IMR-90 (cell line): ENCODE measurements at regions not wholly inside any gene's neighbourhood (a gene's known extent, or its start where the extent isn't known, plus 50 kb on each side); places are given as distances from the start of the nearest gene placed in this dataset.

Experiments
- ATAC-seq: fragments of 200-7000 bp; cut with Tn5 transposase; 2 replicates; pipeline ENCODE4 v1.9.1; 2020; ENCODE audit warnings: low read depth, mild to moderate bottlenecking, moderate library complexity
- BruUV-seq: library from RNA; stranded (reverse); fragments of 400-500 nt; replicated peaks from 2 replicates; lab custom pipeline; 2021; lab: Mats Ljungman, UMichigan
- CTCF ChIA-PET: fragments of 300-600 bp; formaldehyde crosslinking; extraction: SDS; loops from one replicate; lab custom pipeline; 2021; ENCODE audit warnings: antibody characterized with exemption; lab: Yijun Ruan, JAX
- POLR2A ChIA-PET: fragments of 300-600 bp; sonication (Branson Sonifier 250); formaldehyde crosslinking; loops from one replicate; lab custom pipeline; 2022; ENCODE audit warnings: antibody characterized with exemption; ENCODE audit not compliant: unreplicated experiment; lab: Charles Lee
- DNase-seq: peaks from one replicate; pipeline ENCODE4 v3.0.0; 2013
- H2AFZ ChIP-seq: replicated peaks from 2 replicates; pipeline ENCODE3; 2013; ENCODE audit warnings: low read length, mild to moderate bottlenecking; ENCODE audit not compliant: poor library complexity
- H2AK5ac ChIP-seq: 2 replicates; pipeline ENCODE4 v1.6.1; 2013; ENCODE audit warnings: low read depth, low read length, inconsistent platforms
- H2AK9ac ChIP-seq: replicated peaks from 2 replicates; pipeline ENCODE3; 2013; ENCODE audit warnings: mild to moderate bottlenecking, low read depth, low read length, moderate library complexity; ENCODE audit not compliant: poor library complexity
- H2BK120ac ChIP-seq: 2 replicates; pipeline ENCODE4 v1.6.1; 2013; ENCODE audit warnings: low read depth, low read length, inconsistent platforms
- H2BK15ac ChIP-seq: 3 replicates; pipeline ENCODE4 v1.6.1; 2013; ENCODE audit warnings: low read depth, low read length, inconsistent platforms
- H2BK20ac ChIP-seq: 2 replicates; pipeline ENCODE4 v1.6.1; 2013; ENCODE audit warnings: low read depth, mild to moderate bottlenecking, inconsistent platforms, low read length, moderate library complexity
- H2BK5ac ChIP-seq: 2 replicates; pipeline ENCODE4 v1.6.1; 2013; ENCODE audit warnings: mild to moderate bottlenecking, low read depth, low read length, inconsistent platforms; ENCODE audit not compliant: poor library complexity, severe bottlenecking
- H3K14ac ChIP-seq: replicated peaks from 2 replicates; pipeline ENCODE4 v1.6.1; 2013; ENCODE audit warnings: low read depth, low read length, inconsistent platforms
- H3K18ac ChIP-seq: 2 replicates; pipeline ENCODE4 v1.6.1; 2013; ENCODE audit warnings: low read depth, low read length, control low read depth
- H3K23ac ChIP-seq: 2 replicates; pipeline ENCODE4 v1.6.1; 2013; ENCODE audit warnings: low read depth, low read length, inconsistent platforms
- H3K27ac ChIP-seq: 2 replicates; pipeline ENCODE4 v1.5.1; 2013; ENCODE audit warnings: mild to moderate bottlenecking, control low read depth, low read length; ENCODE audit not compliant: insufficient read depth
- H3K27me3 ChIP-seq: 2 replicates; pipeline ENCODE4 v1.6.1; 2013; ENCODE audit warnings: low read length; ENCODE audit not compliant: control insufficient read depth, insufficient read depth
- H3K36me3 ChIP-seq: 2 replicates; pipeline ENCODE4 v1.6.1; 2013; ENCODE audit warnings: low read length, mixed read lengths; ENCODE audit not compliant: control insufficient read depth, insufficient read depth
- H3K4ac ChIP-seq: 2 replicates; pipeline ENCODE4 v1.6.1; 2013; ENCODE audit warnings: low read depth, low read length, inconsistent platforms
- H3K4me1 ChIP-seq: 2 replicates; pipeline ENCODE4 v1.6.1; 2013; ENCODE audit warnings: low read length, mixed read lengths; ENCODE audit not compliant: control insufficient read depth, insufficient read depth
- H3K4me2 ChIP-seq: 2 replicates; pipeline ENCODE4 v1.6.1; 2013; ENCODE audit warnings: low read depth, mild to moderate bottlenecking, control low read depth, low read length, moderate library complexity
- H3K4me3 ChIP-seq: 2 replicates; pipeline ENCODE4 v1.5.1; 2013; ENCODE audit warnings: low read depth, mild to moderate bottlenecking, control low read depth, low read length, moderate library complexity; ENCODE audit not compliant: insufficient read depth
- H3K56ac ChIP-seq: 2 replicates; pipeline ENCODE4 v1.6.1; 2013; ENCODE audit warnings: low read length, inconsistent platforms; ENCODE audit not compliant: insufficient read depth; ENCODE audit errors: extremely low read depth
- H3K79me1 ChIP-seq, 2 experiments: 2 replicates each; pipeline ENCODE4 v1.6.1; 2013; ENCODE audit warnings: low read length in 2 of 2, inconsistent platforms in 1 of 2, low read depth in 1 of 2
- H3K9ac ChIP-seq: 2 replicates; pipeline ENCODE4 v1.6.1; 2013; ENCODE audit warnings: low read depth, low read length, control low read depth
- H3K9me1 ChIP-seq: 2 replicates; pipeline ENCODE4 v1.6.1; 2013; ENCODE audit warnings: low read length, inconsistent platforms; ENCODE audit not compliant: insufficient read depth
- H3K9me3 ChIP-seq: 2 replicates; pipeline ENCODE4 v1.6.1; 2013; ENCODE audit warnings: low read length; ENCODE audit not compliant: control insufficient read depth, insufficient read depth
- H4K20me1 ChIP-seq: 2 replicates; pipeline ENCODE4 v1.6.1; 2013; ENCODE audit warnings: low read length, inconsistent platforms; ENCODE audit not compliant: insufficient read depth
- H4K5ac ChIP-seq: 2 replicates; pipeline ENCODE4 v1.6.1; 2013; ENCODE audit warnings: mild to moderate bottlenecking, low read depth, low read length, control low read depth
- H4K8ac ChIP-seq, 2 experiments: 2 replicates each; pipeline ENCODE4 v1.6.1; 2013; ENCODE audit warnings: low read depth in 2 of 2, low read length in 2 of 2, control low read depth in 1 of 2, inconsistent platforms in 1 of 2
- H4K91ac ChIP-seq: 2 replicates; pipeline ENCODE4 v1.6.1; 2013; ENCODE audit warnings: low read depth, low read length, inconsistent platforms; ENCODE audit not compliant: insufficient read depth
- BHLHE40 ChIP-seq: fragments of 150-350 bp; IDR thresholded peaks from 2 replicates; pipeline ENCODE4 v1.6.1; 2016; ENCODE audit warnings: mild to moderate bottlenecking, low read depth, low read length
- CEBPB ChIP-seq: IDR thresholded peaks from 2 replicates; pipeline ENCODE4 v1.6.1; 2012; ENCODE audit warnings: low read depth, low read length, improper control_type of control experiment
- CHD1 ChIP-seq: IDR thresholded peaks from 2 replicates; pipeline ENCODE4 v1.6.1; 2012; ENCODE audit warnings: low read depth, low read length, improper control_type of control experiment
- FOS ChIP-seq: fragments of 150-350 bp; IDR thresholded peaks from 2 replicates; pipeline ENCODE4 v1.6.1; 2016; ENCODE audit warnings: low read depth, low read length
- MAFK ChIP-seq: IDR thresholded peaks from 2 replicates; pipeline ENCODE4 v1.6.1; 2012; ENCODE audit warnings: low read depth, low read length, improper control_type of control experiment
- MAZ ChIP-seq: IDR thresholded peaks from 2 replicates; pipeline ENCODE4 v1.6.1; 2012; ENCODE audit warnings: low read depth, mild to moderate bottlenecking, low read length, improper control_type of control experiment, moderate library complexity, borderline replicate concordance
- MXI1 ChIP-seq: IDR thresholded peaks from 2 replicates; pipeline ENCODE4 v1.6.1; 2012; ENCODE audit warnings: low read depth, mild to moderate bottlenecking, low read length, moderate library complexity, borderline replicate concordance
- NFE2L2 ChIP-seq: fragments of 150-350 bp; IDR thresholded peaks from 2 replicates; pipeline ENCODE4 v1.6.1; 2016; ENCODE audit warnings: low read depth, mild to moderate bottlenecking, low read length
- POLR2A ChIP-seq: IDR thresholded peaks from 2 replicates; pipeline ENCODE4 v1.6.1; 2012; ENCODE audit warnings: mild to moderate bottlenecking, low read depth, low read length
- RAD21 ChIP-seq: IDR thresholded peaks from 2 replicates; pipeline ENCODE4 v1.6.1; 2012; ENCODE audit warnings: low read length, improper control_type of control experiment
- SMC3 ChIP-seq: fragments of 150-350 bp; IDR thresholded peaks from 2 replicates; pipeline ENCODE4 v1.6.1; 2016; ENCODE audit warnings: low read depth, mild to moderate bottlenecking, antibody characterized with exemption, low read length, moderate library complexity
- USF2 ChIP-seq: fragments of 150-350 bp; IDR thresholded peaks from 2 replicates; pipeline ENCODE4 v1.6.1; 2017; ENCODE audit warnings: mild to moderate bottlenecking, antibody characterized with exemption, low read length, low read depth
- WGBS, 2 experiments: methylation state at CpG; one replicate each; pipeline versions ENCODE4 v1.1.5 to v1.1.7; 2013; ENCODE audit warnings: missing lambda C conversion rate in 2 of 2; ENCODE audit not compliant: insufficient read length in 1 of 2; ENCODE audit errors: extremely low coverage in 2 of 2; 5-methylcytosine and 5-hydroxymethylcytosine counted together
- dilution Hi-C: fragments of 300-500 bp; cut with HindIII; formaldehyde crosslinking; loops from one replicate; pipeline ENCODE4 v1.14.3; 2018; ENCODE audit warnings: low sequenced_read_pairs; ENCODE audit not compliant: unreplicated experiment
- in situ Hi-C: fragments of 300-500 bp; cut with MboI; formaldehyde crosslinking; loops from 3 replicates; pipeline ENCODE4 v1.14.3; 2019; ENCODE audit warnings: low sequenced_read_pairs, inconsistent platforms, mixed read lengths
- intact Hi-C: fragments of 100-400 bp; cut with micrococcal nuclease; formaldehyde crosslinking; loops from 2 replicates; pipeline ENCODE4 v1.10.0; 2022

GRCh38 chr4:30460818-30461217 is 259.4 kb upstream of the PCDH7 start:
- H3K14ac ChIP-seq: no peak overlapping the region
- POLR2A ChIA-PET: no interaction called here
- ATAC-seq: no peak
- CTCF ChIA-PET: interaction anchor here (0.8 kb wide), 1 partner anchor 331 kb away, joined by 5 read pairs; no protein-coding TSS in a partner anchor
- no TSS peak for BruUV-seq
- dilution Hi-C loops: no loop called here
- no peaks in the 10 kb centered on the region for H4K20me1 ChIP-seq
- no peak overlapping the region for H2BK120ac ChIP-seq
- H3K4me2 ChIP-seq: no peak overlapping the region
- no peak overlapping the region for H3K27ac ChIP-seq
- no peaks in the 10 kb centered on the region for H3K79me1 ChIP-seq
- no CpG with 5 or more reads among the region's 3 CpGs for WGBS, 2 experiments
- H3K18ac ChIP-seq: no peak overlapping the region
- H3K4me1 ChIP-seq: no peaks in the 10 kb centered on the region
- intact Hi-C loops: no loop called here
- H3K4me3 ChIP-seq: no peak overlapping the region
- no peak overlapping the region for H3K56ac ChIP-seq
- H2AK5ac ChIP-seq: no peak overlapping the region
- no peak overlapping the region for H4K8ac ChIP-seq
- H3K36me3 ChIP-seq: no peaks in the 10 kb centered on the region
- no peaks in the 10 kb centered on the region for H3K9me3 ChIP-seq
- no peak overlapping the region for H2AFZ ChIP-seq
- H3K4ac ChIP-seq: no peak overlapping the region
- no peak overlapping the region for H2AK9ac ChIP-seq
- H4K91ac ChIP-seq: no peak overlapping the region
- in situ Hi-C loops: no loop called here
- no peaks in the 10 kb centered on the region for H3K27me3 ChIP-seq
- no peak overlapping the region for H2BK15ac ChIP-seq
- H2BK5ac ChIP-seq: no peak overlapping the region
- H3K9ac ChIP-seq: no peak overlapping the region
- no peak overlapping the region for H4K5ac ChIP-seq
- H2BK20ac ChIP-seq: no peak overlapping the region
- no peak for DNase-seq
- H3K23ac ChIP-seq: no peak overlapping the region
- H3K9me1 ChIP-seq: no peaks in the 10 kb centered on the region
- TF ChIP-seq CHD1: no peak
- no peak for TF ChIP-seq USF2
- no peak for TF ChIP-seq RAD21
- no peak for TF ChIP-seq MAFK
- TF ChIP-seq FOS: no peak
- TF ChIP-seq POLR2A: no peak
- no peak for TF ChIP-seq MXI1
- TF ChIP-seq SMC3: no peak
- TF ChIP-seq MAZ: no peak
- TF ChIP-seq CEBPB: no peak
- no peak for TF ChIP-seq BHLHE40
- no peak for TF ChIP-seq NFE2L2
